ENCODE measurements at regions not wholly inside any gene's neighbourhood (a gene's known extent, or its start where the extent isn't known, plus 50 kb on each side); places are given as distances from the start of the nearest gene placed in this dataset.
"Not testable (repeated sequence)": the region's sequence is repeated elsewhere in the genome, so short reads cannot be mapped to it uniquely, and the experiment has no call there.

GRCh38 chr7:119895320-119895719 lies 377.7 kb upstream of the KCND2 start:
- ATAC-seq (no peak), DNase-seq (no peak)
- H3K27me3 ChIP-seq (ENCODE audit: control insufficient read depth, insufficient read depth), result no peaks in the 10 kb centered on the region
- H3K4me3 ChIP-seq (ENCODE audit: low read length), result no peak overlapping the region
- H3K9me3 ChIP-seq (ENCODE audit: control insufficient read depth, low read length), result no peaks in the 10 kb centered on the region
- 63% methylated on average over 1 of the region's 1 CpG for WGBS
- no peak overlapping the region for H3K27ac ChIP-seq (ENCODE audit: low read length)
- no peaks in the 10 kb centered on the region for H3K4me1 ChIP-seq (ENCODE audit: control insufficient read depth, insufficient read depth, low read length)
- intact Hi-C loops (cut with DNase I), result no loop called here

- H3K4me1 ChIP-seq (ENCODE audit: control insufficient read depth, insufficient read depth, low read length), result no peaks in the 10 kb centered on the region
- H3K9me3 ChIP-seq (ENCODE audit: control insufficient read depth, low read length), result no peaks in the 10 kb centered on the region
- no peak overlapping the region for H3K27ac ChIP-seq (ENCODE audit: low read length)
- DNase-seq, result no peak
- H3K4me3 ChIP-seq (ENCODE audit: low read length), result no peak overlapping the region
- ATAC-seq, result no peak
- no peaks in the 10 kb centered on the region for H3K27me3 ChIP-seq (ENCODE audit: control insufficient read depth, insufficient read depth)
- intact Hi-C loops (cut with DNase I), result no loop called here
These were observed 376.6 kb upstream of the KCND2 start for GRCh38 chr7:119896386-119896785.

GRCh38 chr7:119900996-119901672 lies 371.8 kb upstream of the KCND2 start:
- no peaks in the 10 kb centered on the region for H3K4me1 ChIP-seq (ENCODE audit: control insufficient read depth, insufficient read depth, low read length)
- H3K4me3 ChIP-seq (ENCODE audit: low read length), result no peak overlapping the region
- DNase-seq, result no peak
- WGBS, result 64% methylated on average over 5 of the region's 5 CpGs
- ATAC-seq, result no peak
- H3K27me3 ChIP-seq (ENCODE audit: control insufficient read depth, insufficient read depth), result no peaks in the 10 kb centered on the region
- H3K27ac ChIP-seq (ENCODE audit: low read length), result no peak overlapping the region
- intact Hi-C loops (cut with DNase I), result no loop called here
- no peaks in the 10 kb centered on the region for H3K9me3 ChIP-seq (ENCODE audit: control insufficient read depth, low read length)

- no peaks in the 10 kb centered on the region for H3K4me1 ChIP-seq (ENCODE audit: control insufficient read depth, insufficient read depth, low read length)
- DNase-seq (no peak), ATAC-seq (no peak)
- no peak overlapping the region for H3K27ac ChIP-seq (ENCODE audit: low read length)
- intact Hi-C loops (cut with DNase I), result no loop called here
- no peaks in the 10 kb centered on the region for H3K9me3 ChIP-seq (ENCODE audit: control insufficient read depth, low read length)
- H3K27me3 ChIP-seq (ENCODE audit: control insufficient read depth, insufficient read depth), result no peaks in the 10 kb centered on the region
- 91% methylated on average over 2 of the region's 2 CpGs for WGBS
- H3K4me3 ChIP-seq (ENCODE audit: low read length), result no peak overlapping the region
These were observed 369.9 kb upstream of the KCND2 start for GRCh38 chr7:119903085-119903484.

DNA sequence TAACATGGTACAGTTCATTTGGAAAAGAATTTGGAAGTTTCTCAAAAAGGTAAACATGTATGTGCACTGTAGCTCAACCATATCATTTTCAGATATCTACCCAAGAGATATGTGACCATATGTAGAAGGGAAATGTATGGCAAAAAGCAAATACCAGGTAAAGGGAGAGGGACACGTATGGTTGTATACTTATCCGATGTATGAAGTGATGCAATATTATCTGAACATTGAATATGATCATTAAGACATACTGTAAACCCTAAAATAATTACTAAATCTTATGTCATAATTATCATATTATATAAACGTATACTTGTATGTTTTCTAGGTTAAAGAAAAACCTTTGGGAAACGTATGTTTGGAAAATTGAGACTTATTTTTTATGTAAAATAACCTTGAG lies 367.5 kb upstream of the KCND2 start:
- DNase-seq, result no peak
- H3K27ac ChIP-seq (ENCODE audit: low read length), result no peak overlapping the region
- H3K4me3 ChIP-seq (ENCODE audit: low read length), result no peak overlapping the region
- 77% methylated on average over 4 of the region's 4 CpGs for WGBS
- H3K27me3 ChIP-seq (ENCODE audit: control insufficient read depth, insufficient read depth), result no peaks in the 10 kb centered on the region
- intact Hi-C loops (cut with DNase I), result no loop called here
- H3K4me1 ChIP-seq (ENCODE audit: control insufficient read depth, insufficient read depth, low read length), result no peaks in the 10 kb centered on the region
- ATAC-seq, result no peak
- H3K9me3 ChIP-seq (ENCODE audit: control insufficient read depth, low read length), result no peaks in the 10 kb centered on the region

DNA sequence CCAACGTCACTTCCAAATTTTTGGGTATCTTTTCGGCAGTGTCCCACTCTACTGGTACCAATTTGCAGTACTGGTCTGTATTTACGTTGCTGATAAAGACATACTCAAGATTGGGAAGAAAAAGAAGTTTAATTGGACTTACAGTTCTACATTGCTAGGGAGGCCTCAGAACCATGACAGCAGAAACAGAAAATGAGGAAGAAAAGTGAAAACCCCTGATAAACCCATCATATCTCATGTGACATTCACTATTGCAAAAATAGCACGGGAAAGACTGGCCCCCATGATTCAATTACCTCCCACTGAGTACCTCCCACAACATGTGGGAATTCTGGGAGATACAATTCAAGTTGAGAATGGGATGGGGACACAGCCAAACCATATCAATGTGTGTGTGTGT lies 364.0 kb upstream of the KCND2 start:
- no peaks in the 10 kb centered on the region for H3K4me1 ChIP-seq (ENCODE audit: control insufficient read depth, insufficient read depth, low read length)
- H3K27ac ChIP-seq (ENCODE audit: low read length), result no peak overlapping the region
- no peak for ATAC-seq
- H3K27me3 ChIP-seq (ENCODE audit: control insufficient read depth, insufficient read depth), result no peaks in the 10 kb centered on the region
- WGBS, result 71% methylated on average over 4 of the region's 4 CpGs
- intact Hi-C loops (cut with DNase I), result no loop called here
- no peak for DNase-seq
- no peaks in the 10 kb centered on the region for H3K9me3 ChIP-seq (ENCODE audit: control insufficient read depth, low read length)
- no peak overlapping the region for H3K4me3 ChIP-seq (ENCODE audit: low read length)

DNA sequence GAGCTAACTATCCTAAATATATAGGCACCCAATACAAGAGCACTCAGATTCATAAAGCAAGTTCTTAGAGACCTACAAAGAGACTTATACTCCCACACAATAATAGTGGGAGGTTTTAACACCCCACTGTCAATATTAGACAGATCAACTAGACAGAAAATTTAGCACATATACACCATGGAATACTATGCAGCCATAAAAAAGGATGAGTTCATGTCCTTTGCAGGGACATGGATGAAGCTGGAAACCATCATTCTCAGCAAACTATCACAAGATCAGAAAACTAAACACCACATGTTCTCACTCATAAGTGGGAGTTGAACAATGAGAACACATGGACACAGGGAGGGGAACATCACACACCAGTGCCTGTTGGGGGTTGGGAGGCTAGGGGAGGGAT lies 358.9 kb upstream of the KCND2 start:
- DNase-seq; H3K4me3 ChIP-seq (ENCODE audit: low read length); H3K9me3 ChIP-seq (ENCODE audit: control insufficient read depth, low read length); H3K4me1 ChIP-seq (ENCODE audit: control insufficient read depth, insufficient read depth, low read length); H3K27ac ChIP-seq (ENCODE audit: low read length); ATAC-seq; H3K27me3 ChIP-seq (ENCODE audit: control insufficient read depth, insufficient read depth); intact Hi-C loops (cut with DNase I): not testable (repeated sequence)

- no peaks in the 10 kb centered on the region for H3K27me3 ChIP-seq (ENCODE audit: control insufficient read depth, insufficient read depth)
- no peak overlapping the region for H3K27ac ChIP-seq (ENCODE audit: low read length)
- no peaks in the 10 kb centered on the region for H3K4me1 ChIP-seq (ENCODE audit: control insufficient read depth, insufficient read depth, low read length)
- intact Hi-C loops (cut with DNase I), result no loop called here
- H3K9me3 ChIP-seq (ENCODE audit: control insufficient read depth, low read length), result no peaks in the 10 kb centered on the region
- no peak for DNase-seq
- 90% methylated on average over 1 of the region's 1 CpG for WGBS
- H3K4me3 ChIP-seq (ENCODE audit: low read length), result no peak overlapping the region
- no peak for ATAC-seq
These were observed 356.5 kb upstream of the KCND2 start for GRCh38 chr7:119916501-119916900.

GRCh38 chr7:119918185-119918584 lies 354.8 kb upstream of the KCND2 start:
- WGBS, result 80% methylated on average over 1 of the region's 1 CpG
- Histone ChIP-seq H3K27me3 (ENCODE audit: control insufficient read depth, insufficient read depth) (no peaks in the 10 kb centered on the region), H3K4me1 (ENCODE audit: control insufficient read depth, insufficient read depth, low read length) (no peaks in the 10 kb centered on the region), H3K4me3 (ENCODE audit: low read length) (no peak overlapping the region), H3K9me3 (ENCODE audit: control insufficient read depth, low read length) (no peaks in the 10 kb centered on the region), H3K27ac (ENCODE audit: low read length) (no peak overlapping the region)
- intact Hi-C loops (cut with DNase I), result no loop called here
- ATAC-seq, result no peak
- no peak for DNase-seq

DNA sequence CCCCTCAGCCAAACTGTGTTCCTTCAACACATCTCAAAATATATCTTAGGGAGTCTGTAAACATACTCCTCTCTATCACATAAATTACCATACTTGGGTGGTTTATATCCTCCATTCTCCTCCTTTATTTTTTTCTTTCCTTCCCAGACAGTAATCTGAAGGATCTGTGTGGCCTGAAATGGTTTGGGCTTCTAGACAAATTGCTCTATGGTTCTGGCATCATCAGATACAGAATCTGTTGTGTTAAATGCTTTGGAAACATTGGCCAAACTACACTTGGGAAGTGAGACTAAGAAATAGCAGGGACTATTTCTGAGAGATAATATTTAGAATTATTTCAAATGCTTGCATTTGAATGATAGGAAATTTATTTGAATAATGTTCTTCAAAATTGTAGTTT lies 353.0 kb upstream of the KCND2 start:
- Histone ChIP-seq H3K4me3 (ENCODE audit: low read length) (no peak overlapping the region), H3K27ac (ENCODE audit: low read length) (no peak overlapping the region), H3K27me3 (ENCODE audit: control insufficient read depth, insufficient read depth) (no peaks in the 10 kb centered on the region), H3K4me1 (ENCODE audit: control insufficient read depth, insufficient read depth, low read length) (no peaks in the 10 kb centered on the region), H3K9me3 (ENCODE audit: control insufficient read depth, low read length) (no peaks in the 10 kb centered on the region)
- intact Hi-C loops (cut with DNase I), result no loop called here
- ATAC-seq (no peak), DNase-seq (no peak)

DNA sequence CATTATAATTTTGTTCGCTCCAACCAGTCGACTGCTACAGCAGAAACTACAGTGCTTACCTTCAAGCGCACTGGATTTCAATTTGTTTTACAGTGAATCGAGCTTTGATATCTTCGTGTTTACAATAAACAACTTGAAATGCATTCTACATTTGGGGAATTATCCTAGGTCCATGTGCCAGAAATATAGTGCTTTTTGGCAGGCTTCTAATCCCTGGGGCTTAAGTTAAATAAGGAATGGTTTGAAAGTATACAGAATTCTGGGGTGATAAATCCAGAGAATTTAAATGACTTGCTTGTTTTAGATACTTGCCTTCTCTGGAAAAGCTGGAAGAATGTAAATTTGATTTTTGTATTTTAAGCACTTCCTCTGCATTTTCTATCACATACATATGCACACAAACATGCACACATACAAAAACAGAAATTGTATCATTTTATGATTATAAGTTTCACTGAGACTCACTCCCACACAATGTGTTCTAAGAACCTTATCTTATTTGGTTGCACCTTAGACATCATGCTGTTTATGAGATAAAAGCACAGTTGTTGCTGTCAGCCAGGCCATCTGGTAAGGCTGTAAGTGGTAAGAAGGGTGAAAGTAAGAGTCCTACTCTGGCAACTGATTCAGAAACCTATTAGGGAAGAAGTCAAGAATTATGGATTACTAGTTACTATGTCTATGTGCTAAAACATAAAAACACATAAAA lies 347.2 kb upstream of the KCND2 start:
- no peak overlapping the region for H3K4me3 ChIP-seq (ENCODE audit: low read length)
- DNase-seq (no peak), ATAC-seq (no peak)
- no peaks in the 10 kb centered on the region for H3K27me3 ChIP-seq (ENCODE audit: control insufficient read depth, insufficient read depth)
- no peaks in the 10 kb centered on the region for H3K9me3 ChIP-seq (ENCODE audit: control insufficient read depth, low read length)
- H3K4me1 ChIP-seq (ENCODE audit: control insufficient read depth, insufficient read depth, low read length), result no peaks in the 10 kb centered on the region
- H3K27ac ChIP-seq (ENCODE audit: low read length), result no peak overlapping the region
- intact Hi-C loops (cut with DNase I), result no loop called here
- WGBS, result 60% methylated on average over 5 of the region's 5 CpGs

GRCh38 chr7:119929891-119930290 lies 343.1 kb upstream of the KCND2 start:
- WGBS, result 73% methylated on average over 3 of the region's 3 CpGs
- DNase-seq, result no peak
- H3K4me1 ChIP-seq (ENCODE audit: control insufficient read depth, insufficient read depth, low read length), result no peaks in the 10 kb centered on the region
- H3K9me3 ChIP-seq (ENCODE audit: control insufficient read depth, low read length), result no peaks in the 10 kb centered on the region
- no peak for ATAC-seq
- H3K27me3 ChIP-seq (ENCODE audit: control insufficient read depth, insufficient read depth), result no peaks in the 10 kb centered on the region
- no peak overlapping the region for H3K27ac ChIP-seq (ENCODE audit: low read length)
- H3K4me3 ChIP-seq (ENCODE audit: low read length), result no peak overlapping the region
- intact Hi-C loops (cut with DNase I), result no loop called here

Data from right cardiac atrium (tissue), 5 donors.